IMR-90 (cell line): ENCODE measurements at regions not wholly inside any gene's neighbourhood (a gene's known extent, or its start where the extent isn't known, plus 50 kb on each side); places are given as distances from the start of the nearest gene placed in this dataset.
A peak's percentile ranks its signal among the peaks of the same experiment; 100 is the strongest.

Experiments
- ATAC-seq: fragments of 200-7000 bp; cut with Tn5 transposase; 2 replicates; pipeline ENCODE4 v1.9.1; 2020; ENCODE audit warnings: low read depth, mild to moderate bottlenecking, moderate library complexity
- BruUV-seq: library from RNA; stranded (reverse); fragments of 400-500 nt; replicated peaks from 2 replicates; lab custom pipeline; 2021; lab: Mats Ljungman, UMichigan
- CTCF ChIA-PET: fragments of 300-600 bp; formaldehyde crosslinking; extraction: SDS; loops from one replicate; lab custom pipeline; 2021; ENCODE audit warnings: antibody characterized with exemption; lab: Yijun Ruan, JAX
- POLR2A ChIA-PET: fragments of 300-600 bp; sonication (Branson Sonifier 250); formaldehyde crosslinking; loops from one replicate; lab custom pipeline; 2022; ENCODE audit warnings: antibody characterized with exemption; ENCODE audit not compliant: unreplicated experiment; lab: Charles Lee
- DNase-seq: peaks from one replicate; pipeline ENCODE4 v3.0.0; 2013
- H2AFZ ChIP-seq: replicated peaks from 2 replicates; pipeline ENCODE3; 2013; ENCODE audit warnings: low read length, mild to moderate bottlenecking; ENCODE audit not compliant: poor library complexity
- H2AK5ac ChIP-seq: 2 replicates; pipeline ENCODE4 v1.6.1; 2013; ENCODE audit warnings: low read depth, low read length, inconsistent platforms
- H2AK9ac ChIP-seq: replicated peaks from 2 replicates; pipeline ENCODE3; 2013; ENCODE audit warnings: mild to moderate bottlenecking, low read depth, low read length, moderate library complexity; ENCODE audit not compliant: poor library complexity
- H2BK120ac ChIP-seq: 2 replicates; pipeline ENCODE4 v1.6.1; 2013; ENCODE audit warnings: low read depth, low read length, inconsistent platforms
- H2BK15ac ChIP-seq: 3 replicates; pipeline ENCODE4 v1.6.1; 2013; ENCODE audit warnings: low read depth, low read length, inconsistent platforms
- H2BK20ac ChIP-seq: 2 replicates; pipeline ENCODE4 v1.6.1; 2013; ENCODE audit warnings: low read depth, mild to moderate bottlenecking, inconsistent platforms, low read length, moderate library complexity
- H2BK5ac ChIP-seq: 2 replicates; pipeline ENCODE4 v1.6.1; 2013; ENCODE audit warnings: mild to moderate bottlenecking, low read depth, low read length, inconsistent platforms; ENCODE audit not compliant: poor library complexity, severe bottlenecking
- H3K14ac ChIP-seq: replicated peaks from 2 replicates; pipeline ENCODE4 v1.6.1; 2013; ENCODE audit warnings: low read depth, low read length, inconsistent platforms
- H3K18ac ChIP-seq: 2 replicates; pipeline ENCODE4 v1.6.1; 2013; ENCODE audit warnings: low read depth, low read length, control low read depth
- H3K23ac ChIP-seq: 2 replicates; pipeline ENCODE4 v1.6.1; 2013; ENCODE audit warnings: low read depth, low read length, inconsistent platforms
- H3K27ac ChIP-seq: 2 replicates; pipeline ENCODE4 v1.5.1; 2013; ENCODE audit warnings: mild to moderate bottlenecking, control low read depth, low read length; ENCODE audit not compliant: insufficient read depth
- H3K27me3 ChIP-seq: 2 replicates; pipeline ENCODE4 v1.6.1; 2013; ENCODE audit warnings: low read length; ENCODE audit not compliant: control insufficient read depth, insufficient read depth
- H3K36me3 ChIP-seq: 2 replicates; pipeline ENCODE4 v1.6.1; 2013; ENCODE audit warnings: low read length, mixed read lengths; ENCODE audit not compliant: control insufficient read depth, insufficient read depth
- H3K4ac ChIP-seq: 2 replicates; pipeline ENCODE4 v1.6.1; 2013; ENCODE audit warnings: low read depth, low read length, inconsistent platforms
- H3K4me1 ChIP-seq: 2 replicates; pipeline ENCODE4 v1.6.1; 2013; ENCODE audit warnings: low read length, mixed read lengths; ENCODE audit not compliant: control insufficient read depth, insufficient read depth
- H3K4me2 ChIP-seq: 2 replicates; pipeline ENCODE4 v1.6.1; 2013; ENCODE audit warnings: low read depth, mild to moderate bottlenecking, control low read depth, low read length, moderate library complexity
- H3K4me3 ChIP-seq: 2 replicates; pipeline ENCODE4 v1.5.1; 2013; ENCODE audit warnings: low read depth, mild to moderate bottlenecking, control low read depth, low read length, moderate library complexity; ENCODE audit not compliant: insufficient read depth
- H3K56ac ChIP-seq: 2 replicates; pipeline ENCODE4 v1.6.1; 2013; ENCODE audit warnings: low read length, inconsistent platforms; ENCODE audit not compliant: insufficient read depth; ENCODE audit errors: extremely low read depth
- H3K79me1 ChIP-seq, 2 experiments: 2 replicates each; pipeline ENCODE4 v1.6.1; 2013; ENCODE audit warnings: low read length in 2 of 2, inconsistent platforms in 1 of 2, low read depth in 1 of 2
- H3K9ac ChIP-seq: 2 replicates; pipeline ENCODE4 v1.6.1; 2013; ENCODE audit warnings: low read depth, low read length, control low read depth
- H3K9me1 ChIP-seq: 2 replicates; pipeline ENCODE4 v1.6.1; 2013; ENCODE audit warnings: low read length, inconsistent platforms; ENCODE audit not compliant: insufficient read depth
- H3K9me3 ChIP-seq: 2 replicates; pipeline ENCODE4 v1.6.1; 2013; ENCODE audit warnings: low read length; ENCODE audit not compliant: control insufficient read depth, insufficient read depth
- H4K20me1 ChIP-seq: 2 replicates; pipeline ENCODE4 v1.6.1; 2013; ENCODE audit warnings: low read length, inconsistent platforms; ENCODE audit not compliant: insufficient read depth
- H4K5ac ChIP-seq: 2 replicates; pipeline ENCODE4 v1.6.1; 2013; ENCODE audit warnings: mild to moderate bottlenecking, low read depth, low read length, control low read depth
- H4K8ac ChIP-seq, 2 experiments: 2 replicates each; pipeline ENCODE4 v1.6.1; 2013; ENCODE audit warnings: low read depth in 2 of 2, low read length in 2 of 2, control low read depth in 1 of 2, inconsistent platforms in 1 of 2
- H4K91ac ChIP-seq: 2 replicates; pipeline ENCODE4 v1.6.1; 2013; ENCODE audit warnings: low read depth, low read length, inconsistent platforms; ENCODE audit not compliant: insufficient read depth
- BHLHE40 ChIP-seq: fragments of 150-350 bp; IDR thresholded peaks from 2 replicates; pipeline ENCODE4 v1.6.1; 2016; ENCODE audit warnings: mild to moderate bottlenecking, low read depth, low read length
- CEBPB ChIP-seq: IDR thresholded peaks from 2 replicates; pipeline ENCODE4 v1.6.1; 2012; ENCODE audit warnings: low read depth, low read length, improper control_type of control experiment
- FOS ChIP-seq: fragments of 150-350 bp; IDR thresholded peaks from 2 replicates; pipeline ENCODE4 v1.6.1; 2016; ENCODE audit warnings: low read depth, low read length
- MAFK ChIP-seq: IDR thresholded peaks from 2 replicates; pipeline ENCODE4 v1.6.1; 2012; ENCODE audit warnings: low read depth, low read length, improper control_type of control experiment
- MXI1 ChIP-seq: IDR thresholded peaks from 2 replicates; pipeline ENCODE4 v1.6.1; 2012; ENCODE audit warnings: low read depth, mild to moderate bottlenecking, low read length, moderate library complexity, borderline replicate concordance
- NFE2L2 ChIP-seq: fragments of 150-350 bp; IDR thresholded peaks from 2 replicates; pipeline ENCODE4 v1.6.1; 2016; ENCODE audit warnings: low read depth, mild to moderate bottlenecking, low read length
- POLR2A ChIP-seq: IDR thresholded peaks from 2 replicates; pipeline ENCODE4 v1.6.1; 2012; ENCODE audit warnings: mild to moderate bottlenecking, low read depth, low read length
- RAD21 ChIP-seq: IDR thresholded peaks from 2 replicates; pipeline ENCODE4 v1.6.1; 2012; ENCODE audit warnings: low read length, improper control_type of control experiment
- RCOR1 ChIP-seq: IDR thresholded peaks from 2 replicates; pipeline ENCODE4 v1.6.1; 2012; ENCODE audit warnings: mild to moderate bottlenecking, low read length, improper control_type of control experiment; ENCODE audit not compliant: insufficient replicate concordance
- SMC3 ChIP-seq: fragments of 150-350 bp; IDR thresholded peaks from 2 replicates; pipeline ENCODE4 v1.6.1; 2016; ENCODE audit warnings: low read depth, mild to moderate bottlenecking, antibody characterized with exemption, low read length, moderate library complexity
- WGBS, 2 experiments: methylation state at CpG; one replicate each; pipeline versions ENCODE4 v1.1.5 to v1.1.7; 2013; ENCODE audit warnings: missing lambda C conversion rate in 2 of 2; ENCODE audit not compliant: insufficient read length in 1 of 2; ENCODE audit errors: extremely low coverage in 2 of 2; 5-methylcytosine and 5-hydroxymethylcytosine counted together
- dilution Hi-C: fragments of 300-500 bp; cut with HindIII; formaldehyde crosslinking; loops from one replicate; pipeline ENCODE4 v1.14.3; 2018; ENCODE audit warnings: low sequenced_read_pairs; ENCODE audit not compliant: unreplicated experiment
- in situ Hi-C: fragments of 300-500 bp; cut with MboI; formaldehyde crosslinking; loops from 3 replicates; pipeline ENCODE4 v1.14.3; 2019; ENCODE audit warnings: low sequenced_read_pairs, inconsistent platforms, mixed read lengths
- intact Hi-C: fragments of 100-400 bp; cut with micrococcal nuclease; formaldehyde crosslinking; loops from 2 replicates; pipeline ENCODE4 v1.10.0; 2022
- TF ChIP-seq, protein P1 (sequence below): fragments of 150-350 bp; IDR thresholded peaks from 2 replicates; pipeline ENCODE4 v1.6.1; 2016; ENCODE audit warnings: low read depth, mild to moderate bottlenecking, low read length, moderate library complexity, borderline replicate concordance
- TF ChIP-seq, protein P2 (sequence below): conservative IDR thresholded peaks from 2 replicates; pipeline ENCODE4 v1.5.1; 2012; ENCODE audit warnings: mild to moderate bottlenecking, low read depth, low read length, improper control_type of control experiment
- TF ChIP-seq, protein P3 (sequence below): fragments of 150-350 bp; IDR thresholded peaks from 2 replicates; pipeline ENCODE4 v1.6.1; 2017; ENCODE audit warnings: mild to moderate bottlenecking, antibody characterized with exemption, low read length, low read depth

DNA sequence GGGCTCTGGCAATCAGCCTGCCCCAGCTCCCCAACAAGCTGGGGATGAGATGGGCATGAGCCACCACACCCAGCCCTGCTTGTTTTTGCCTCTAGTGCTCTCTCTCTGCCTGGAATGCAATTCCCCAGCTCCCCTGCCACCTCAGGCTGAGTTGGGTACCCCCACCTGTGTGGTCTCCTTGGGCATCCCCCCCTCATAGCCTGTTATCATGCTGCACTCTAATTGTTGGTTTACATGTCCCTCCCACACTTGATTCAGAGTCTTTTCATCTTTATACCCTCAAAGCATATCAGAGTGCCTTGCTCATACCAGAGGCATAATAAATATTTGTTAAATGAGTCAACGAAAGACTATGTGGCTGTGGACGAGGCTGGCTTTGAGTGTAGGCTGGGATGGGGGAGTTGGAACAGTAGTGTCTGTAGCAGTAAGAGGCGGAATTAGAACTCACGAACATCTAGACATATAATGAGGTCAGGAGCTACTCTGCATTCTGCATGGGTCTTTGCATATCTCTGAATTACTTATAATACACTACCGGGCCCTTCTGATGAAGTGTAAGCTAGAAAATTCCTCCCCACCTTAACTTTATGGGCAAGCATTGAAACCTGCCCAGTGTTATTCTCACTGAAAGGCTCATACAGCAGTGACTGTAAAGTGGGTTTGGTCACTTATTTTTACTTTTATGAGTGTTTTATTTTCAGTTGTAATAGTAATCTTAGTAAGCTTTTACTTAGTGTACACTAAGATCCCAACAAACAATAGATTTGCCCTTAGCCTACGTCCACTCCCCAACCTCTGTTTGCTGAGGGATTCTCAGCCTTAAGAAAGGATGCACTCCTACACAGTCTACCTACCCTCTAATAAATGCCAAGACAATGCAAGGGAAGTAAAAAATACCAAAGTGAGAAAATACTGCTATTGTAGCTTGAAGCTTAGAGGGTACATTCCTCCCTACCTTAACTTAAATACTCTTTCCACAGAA is 58.7 kb downstream of the EDN1 start:
- intact Hi-C loops: no loop called here
- Histone ChIP-seq H2BK20ac (peak overlapping the region; percentile 48), H2AK5ac (peak overlapping the region; percentile 54), H4K8ac (no peak overlapping the region), H2BK5ac (peak overlapping the region; percentile 22), H3K27ac (no peak overlapping the region), H3K36me3 (no peaks in the 10 kb centered on the region), H3K18ac (peak overlapping the region; percentile 90; the same call in 1 of the 2 replicates), H3K4me1 (peaks cover 2% of the 10 kb centered on the region), H2BK15ac (no peak overlapping the region; the same call in 2 of the 3 replicates), H3K79me1 (no peaks in the 10 kb centered on the region), H4K5ac (peak overlapping the region; percentile 55; the same call in 1 of the 2 replicates), H3K9me1 (no peaks in the 10 kb centered on the region), H3K4me3 (no peak overlapping the region), H3K27me3 (no peaks in the 10 kb centered on the region), H3K4me2 (0 out of 2 replicates have a peak overlapping the region, but pooled peaks have one; percentile 17), H3K56ac (no peak overlapping the region), H4K91ac (peak overlapping the region; percentile 40; the same call in 1 of the 2 replicates), H2AFZ (peak overlapping the region; percentile 80), H3K4ac (peak overlapping the region; percentile 59; the same call in 1 of the 2 replicates), H4K20me1 (no peaks in the 10 kb centered on the region), H3K9ac (no peak overlapping the region), H2AK9ac (peak overlapping the region; percentile 85), H3K14ac (no peak overlapping the region), H2BK120ac (peak overlapping the region; percentile 63), H3K9me3 (peaks cover 7% of the 10 kb centered on the region), H3K23ac (no peak overlapping the region)
- CTCF ChIA-PET: interaction anchor here (0.6 kb wide), 1 partner anchor 27 kb away, joined by 3 read pairs; no protein-coding TSS in a partner anchor
- in situ Hi-C loops: no loop called here
- DNase-seq (peak; percentile 82), ATAC-seq (peak; percentile 99)
- dilution Hi-C loops: no loop called here
- POLR2A ChIA-PET: no interaction called here
- BruUV-seq: no TSS peak
- WGBS, 2 experiments: no CpG with 5 or more reads among the region's 6 CpGs
- no peak for TF ChIP-seq POLR2A
- TF ChIP-seq BHLHE40: 0 out of 2 replicates have a peak, but pooled peaks have one; percentile 38
- TF ChIP-seq RCOR1: peak; percentile 48
- TF ChIP-seq NFE2L2: no peak
- TF ChIP-seq FOS: peak; percentile 82
- TF ChIP-seq, protein P1, sequence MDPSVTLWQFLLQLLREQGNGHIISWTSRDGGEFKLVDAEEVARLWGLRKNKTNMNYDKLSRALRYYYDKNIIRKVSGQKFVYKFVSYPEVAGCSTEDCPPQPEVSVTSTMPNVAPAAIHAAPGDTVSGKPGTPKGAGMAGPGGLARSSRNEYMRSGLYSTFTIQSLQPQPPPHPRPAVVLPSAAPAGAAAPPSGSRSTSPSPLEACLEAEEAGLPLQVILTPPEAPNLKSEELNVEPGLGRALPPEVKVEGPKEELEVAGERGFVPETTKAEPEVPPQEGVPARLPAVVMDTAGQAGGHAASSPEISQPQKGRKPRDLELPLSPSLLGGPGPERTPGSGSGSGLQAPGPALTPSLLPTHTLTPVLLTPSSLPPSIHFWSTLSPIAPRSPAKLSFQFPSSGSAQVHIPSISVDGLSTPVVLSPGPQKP: no peak
- TF ChIP-seq MXI1: no peak
- no peak for TF ChIP-seq CEBPB
- no peak for TF ChIP-seq MAFK
- TF ChIP-seq RAD21: no peak
- TF ChIP-seq, protein P2, sequence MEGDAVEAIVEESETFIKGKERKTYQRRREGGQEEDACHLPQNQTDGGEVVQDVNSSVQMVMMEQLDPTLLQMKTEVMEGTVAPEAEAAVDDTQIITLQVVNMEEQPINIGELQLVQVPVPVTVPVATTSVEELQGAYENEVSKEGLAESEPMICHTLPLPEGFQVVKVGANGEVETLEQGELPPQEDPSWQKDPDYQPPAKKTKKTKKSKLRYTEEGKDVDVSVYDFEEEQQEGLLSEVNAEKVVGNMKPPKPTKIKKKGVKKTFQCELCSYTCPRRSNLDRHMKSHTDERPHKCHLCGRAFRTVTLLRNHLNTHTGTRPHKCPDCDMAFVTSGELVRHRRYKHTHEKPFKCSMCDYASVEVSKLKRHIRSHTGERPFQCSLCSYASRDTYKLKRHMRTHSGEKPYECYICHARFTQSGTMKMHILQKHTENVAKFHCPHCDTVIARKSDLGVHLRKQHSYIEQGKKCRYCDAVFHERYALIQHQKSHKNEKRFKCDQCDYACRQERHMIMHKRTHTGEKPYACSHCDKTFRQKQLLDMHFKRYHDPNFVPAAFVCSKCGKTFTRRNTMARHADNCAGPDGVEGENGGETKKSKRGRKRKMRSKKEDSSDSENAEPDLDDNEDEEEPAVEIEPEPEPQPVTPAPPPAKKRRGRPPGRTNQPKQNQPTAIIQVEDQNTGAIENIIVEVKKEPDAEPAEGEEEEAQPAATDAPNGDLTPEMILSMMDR: no peak
- no peak for TF ChIP-seq SMC3
- TF ChIP-seq, protein P3, sequence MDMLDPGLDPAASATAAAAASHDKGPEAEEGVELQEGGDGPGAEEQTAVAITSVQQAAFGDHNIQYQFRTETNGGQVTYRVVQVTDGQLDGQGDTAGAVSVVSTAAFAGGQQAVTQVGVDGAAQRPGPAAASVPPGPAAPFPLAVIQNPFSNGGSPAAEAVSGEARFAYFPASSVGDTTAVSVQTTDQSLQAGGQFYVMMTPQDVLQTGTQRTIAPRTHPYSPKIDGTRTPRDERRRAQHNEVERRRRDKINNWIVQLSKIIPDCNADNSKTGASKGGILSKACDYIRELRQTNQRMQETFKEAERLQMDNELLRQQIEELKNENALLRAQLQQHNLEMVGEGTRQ: no peak
